DND-41 (cell line): ENCODE measurements at regions not wholly inside any gene's neighbourhood (a gene's known extent, or its start where the extent isn't known, plus 50 kb on each side); places are given as distances from the start of the nearest gene placed in this dataset.

Experiments used
- ATAC-seq: fragments of 200-7000 bp; cut with Tn5 transposase; 3 replicates; pipeline ENCODE4 v1.9.1; 2021; ENCODE audit warnings: low read depth; ENCODE audit not compliant: insufficient read depth
- DNase-seq: peaks from one replicate; pipeline ENCODE4 v3.0.0-alpha.2; 2020
- H2AFZ ChIP-seq: 2 replicates; pipeline ENCODE4 v1.6.0; 2012; ENCODE audit warnings: low read depth, low read length
- H3K27ac ChIP-seq: 2 replicates; pipeline ENCODE4 v1.5.1; 2012; ENCODE audit warnings: low read length, inconsistent platforms
- H3K27me3 ChIP-seq: fragments of 200-600 bp; sonication (generic); 2 replicates; pipeline ENCODE4 v1.6.0; 2012; ENCODE audit warnings: low read length, mild to moderate bottlenecking, inconsistent platforms; ENCODE audit not compliant: insufficient read depth, poor library complexity
- H3K36me3 ChIP-seq: 2 replicates; pipeline ENCODE4 v1.5.1; 2012; ENCODE audit warnings: low read length, inconsistent platforms; ENCODE audit not compliant: insufficient read depth
- H3K4me1 ChIP-seq: 2 replicates; pipeline ENCODE4 v1.5.1; 2012; ENCODE audit warnings: mild to moderate bottlenecking, low read length; ENCODE audit not compliant: insufficient read depth
- H3K4me2 ChIP-seq: 2 replicates; pipeline ENCODE4 v1.6.0; 2012; ENCODE audit warnings: mild to moderate bottlenecking, moderate library complexity, low read length, inconsistent platforms; ENCODE audit not compliant: insufficient read depth
- H3K4me3 ChIP-seq, 2 experiments: fragments of 200-600 bp in 1 of 2; shearing (Covaris generic) in 1 of 2; 2 replicates each; pipeline ENCODE4 v1.5.1; 2012 to 2016; ENCODE audit warnings: inconsistent platforms in 2 of 2, low read length in 2 of 2, mild to moderate bottlenecking in 2 of 2, low read depth in 1 of 2, moderate library complexity in 1 of 2
- H3K79me2 ChIP-seq: 2 replicates; pipeline ENCODE4 v1.6.0; 2012; ENCODE audit warnings: low read length, inconsistent platforms; ENCODE audit not compliant: insufficient read depth
- H3K9ac ChIP-seq: 2 replicates; pipeline ENCODE4 v1.6.0; 2012; ENCODE audit warnings: low read depth, mild to moderate bottlenecking, inconsistent platforms, low read length, moderate library complexity
- H3K9me3 ChIP-seq: 2 replicates; pipeline ENCODE4 v1.5.1; 2012; ENCODE audit warnings: low read length, moderate library complexity, mild to moderate bottlenecking, inconsistent platforms; ENCODE audit not compliant: insufficient read depth, severe bottlenecking
- H4K20me1 ChIP-seq: 2 replicates; pipeline ENCODE4 v1.6.0; 2012; ENCODE audit warnings: low read length; ENCODE audit not compliant: insufficient read depth
- EZH2 ChIP-seq: IDR thresholded peaks from 3 replicates; pipeline ENCODE4 v1.6.1; 2012; ENCODE audit warnings: borderline replicate concordance, low read depth, mild to moderate bottlenecking, moderate library complexity, low read length, inconsistent platforms; ENCODE audit not compliant: severe bottlenecking
- TF ChIP-seq, protein P1 (sequence below): IDR thresholded peaks from 2 replicates; pipeline ENCODE4 v1.5.1; 2012; ENCODE audit warnings: borderline replicate concordance, low read length, moderate library complexity, mild to moderate bottlenecking; ENCODE audit not compliant: poor library complexity, severe bottlenecking; ENCODE audit errors: extremely low read depth

DNA sequence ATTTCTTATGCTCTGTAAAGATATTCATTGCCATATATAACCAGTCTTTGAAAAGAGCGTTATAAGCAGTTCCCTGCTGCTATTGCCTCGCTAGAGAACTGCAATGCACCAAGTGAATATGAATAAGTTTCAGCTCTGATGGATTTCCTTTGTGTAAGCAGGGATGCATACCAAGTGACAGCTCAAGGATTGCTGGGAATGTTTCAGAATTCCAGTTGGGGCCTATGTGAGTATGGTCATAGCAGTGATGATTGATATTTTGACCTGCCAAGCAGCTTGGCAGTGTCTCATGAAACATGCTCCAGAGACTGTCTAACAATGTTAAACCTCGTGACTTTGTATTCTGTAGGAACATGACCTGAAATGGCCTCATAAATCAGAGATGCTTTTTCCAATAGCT, 312.6 kb downstream of the C11orf87 start:
- H4K20me1 ChIP-seq: no peaks in the 10 kb centered on the region
- no peak overlapping the region for H2AFZ ChIP-seq
- TF ChIP-seq, protein P1, sequence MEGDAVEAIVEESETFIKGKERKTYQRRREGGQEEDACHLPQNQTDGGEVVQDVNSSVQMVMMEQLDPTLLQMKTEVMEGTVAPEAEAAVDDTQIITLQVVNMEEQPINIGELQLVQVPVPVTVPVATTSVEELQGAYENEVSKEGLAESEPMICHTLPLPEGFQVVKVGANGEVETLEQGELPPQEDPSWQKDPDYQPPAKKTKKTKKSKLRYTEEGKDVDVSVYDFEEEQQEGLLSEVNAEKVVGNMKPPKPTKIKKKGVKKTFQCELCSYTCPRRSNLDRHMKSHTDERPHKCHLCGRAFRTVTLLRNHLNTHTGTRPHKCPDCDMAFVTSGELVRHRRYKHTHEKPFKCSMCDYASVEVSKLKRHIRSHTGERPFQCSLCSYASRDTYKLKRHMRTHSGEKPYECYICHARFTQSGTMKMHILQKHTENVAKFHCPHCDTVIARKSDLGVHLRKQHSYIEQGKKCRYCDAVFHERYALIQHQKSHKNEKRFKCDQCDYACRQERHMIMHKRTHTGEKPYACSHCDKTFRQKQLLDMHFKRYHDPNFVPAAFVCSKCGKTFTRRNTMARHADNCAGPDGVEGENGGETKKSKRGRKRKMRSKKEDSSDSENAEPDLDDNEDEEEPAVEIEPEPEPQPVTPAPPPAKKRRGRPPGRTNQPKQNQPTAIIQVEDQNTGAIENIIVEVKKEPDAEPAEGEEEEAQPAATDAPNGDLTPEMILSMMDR: no peak
- no peaks in the 10 kb centered on the region for H3K9me3 ChIP-seq
- no peak overlapping the region for H3K27ac ChIP-seq
- no peak for ATAC-seq
- H3K9ac ChIP-seq: no peak overlapping the region
- H3K27me3 ChIP-seq: no peaks in the 10 kb centered on the region
- no peaks in the 10 kb centered on the region for H3K36me3 ChIP-seq
- no peak overlapping the region for H3K4me2 ChIP-seq
- H3K4me3 ChIP-seq: no peak overlapping the region
- DNase-seq: no peak
- H3K79me2 ChIP-seq: no peaks in the 10 kb centered on the region
- no peaks in the 10 kb centered on the region for H3K4me1 ChIP-seq

DNA sequence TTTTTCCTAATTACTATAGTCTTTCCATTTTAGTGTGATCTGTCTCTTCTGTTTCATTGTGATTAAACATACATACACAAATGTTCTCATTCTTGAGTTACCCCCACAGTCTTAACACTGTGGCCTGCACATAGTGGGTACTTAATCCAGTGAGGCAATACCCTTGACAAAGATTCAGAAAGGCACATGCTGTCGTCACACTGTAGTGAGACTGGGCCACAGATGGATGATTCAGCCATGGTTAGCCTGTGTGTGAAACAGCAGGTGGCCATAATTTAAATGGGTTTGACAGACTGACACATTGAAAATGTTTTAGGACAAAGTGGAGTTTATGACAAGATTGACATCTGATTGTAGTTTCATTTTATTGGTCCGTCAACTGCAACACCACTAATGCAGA, 313.1 kb downstream of the C11orf87 start:
- no peaks in the 10 kb centered on the region for H4K20me1 ChIP-seq
- no peak overlapping the region for H3K27ac ChIP-seq
- no peak overlapping the region for H3K4me2 ChIP-seq
- no peaks in the 10 kb centered on the region for H3K36me3 ChIP-seq
- no peaks in the 10 kb centered on the region for H3K79me2 ChIP-seq
- H3K9ac ChIP-seq: no peak overlapping the region
- H3K27me3 ChIP-seq: no peaks in the 10 kb centered on the region
- DNase-seq (no peak), ATAC-seq (no peak)
- H3K4me3 ChIP-seq: no peak overlapping the region
- no peak overlapping the region for H2AFZ ChIP-seq
- H3K4me1 ChIP-seq: no peaks in the 10 kb centered on the region
- TF ChIP-seq EZH2: no peak
- TF ChIP-seq, protein P1: no peak
- H3K9me3 ChIP-seq: no peaks in the 10 kb centered on the region

DNA sequence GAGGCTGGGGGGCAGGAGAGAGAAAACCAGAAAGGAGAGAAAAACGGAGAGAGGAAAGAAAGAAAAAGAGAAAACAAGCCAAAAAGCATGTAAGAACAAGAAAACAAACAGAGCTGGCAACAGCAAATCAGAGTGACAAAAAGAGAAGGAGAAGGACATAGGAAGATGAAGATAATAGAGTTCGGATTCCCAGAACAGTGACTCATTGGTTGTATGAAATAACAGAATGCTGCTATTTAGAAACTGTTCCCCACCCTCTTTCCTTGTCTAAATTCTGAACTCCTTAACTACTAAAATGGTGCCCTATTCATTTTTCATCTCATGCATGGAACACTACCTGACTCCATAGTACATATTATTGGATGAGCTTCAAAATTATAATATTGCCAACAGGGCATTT, 317.4 kb downstream of the C11orf87 start:
- TF ChIP-seq EZH2: no peak
- TF ChIP-seq, protein P1: no peak
- Histone ChIP-seq H2AFZ (no peak overlapping the region), H3K4me1 (no peaks in the 10 kb centered on the region), H3K4me3 (no peak overlapping the region), H3K9ac (no peak overlapping the region), H3K27ac (no peak overlapping the region), H3K36me3 (no peaks in the 10 kb centered on the region), H3K9me3 (no peaks in the 10 kb centered on the region), H3K27me3 (no peaks in the 10 kb centered on the region), H3K79me2 (no peaks in the 10 kb centered on the region), H4K20me1 (no peaks in the 10 kb centered on the region), H3K4me2 (no peak overlapping the region)
- no peak for ATAC-seq
- DNase-seq: no peak

DNA sequence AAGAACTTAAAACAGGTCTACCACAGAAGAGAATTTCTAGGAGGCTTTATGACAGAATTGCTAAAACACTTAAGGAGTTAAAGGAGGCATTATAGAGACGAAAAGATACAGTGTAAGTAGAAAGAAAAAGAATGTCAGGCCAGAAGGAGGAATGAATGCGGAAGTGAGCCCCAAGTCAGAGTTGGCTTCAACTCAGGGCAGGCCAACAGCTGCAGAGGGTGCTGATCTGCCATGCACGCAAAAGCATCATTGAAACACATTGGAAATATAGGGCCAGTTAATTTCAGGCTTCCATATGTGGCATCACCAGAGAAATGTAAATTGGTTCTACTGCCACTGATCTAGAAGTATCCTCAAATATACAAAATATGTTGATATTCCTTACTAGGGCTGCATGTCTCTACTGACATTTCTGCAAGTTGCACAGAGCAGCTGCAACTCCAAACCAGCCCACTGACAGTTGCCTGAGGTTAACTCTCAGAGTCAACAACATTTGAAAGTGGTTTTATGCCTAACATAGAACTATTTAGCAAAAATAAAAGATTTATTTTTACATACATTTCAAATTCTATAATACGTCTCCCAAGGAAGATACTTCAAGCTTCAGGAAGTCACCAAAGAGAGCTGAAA, 324.1 kb downstream of the C11orf87 start:
- TF ChIP-seq EZH2: no peak
- TF ChIP-seq, protein P1: no peak
- H3K27me3 ChIP-seq: no peaks in the 10 kb centered on the region
- no peak for DNase-seq
- no peak for ATAC-seq
- H3K36me3 ChIP-seq: no peaks in the 10 kb centered on the region
- no peak overlapping the region for H3K27ac ChIP-seq
- H3K4me2 ChIP-seq: no peak overlapping the region
- H3K79me2 ChIP-seq: no peaks in the 10 kb centered on the region
- H3K9me3 ChIP-seq: no peaks in the 10 kb centered on the region
- H4K20me1 ChIP-seq: no peaks in the 10 kb centered on the region
- H3K9ac ChIP-seq: no peak overlapping the region
- no peak overlapping the region for H3K4me3 ChIP-seq
- H3K4me1 ChIP-seq: no peaks in the 10 kb centered on the region
- H2AFZ ChIP-seq: no peak overlapping the region
